ENCODE measurements at regions not wholly inside any gene's neighbourhood (a gene's known extent, or its start where the extent isn't known, plus 50 kb on each side); places are given as distances from the start of the nearest gene placed in this dataset.
"Not testable (repeated sequence)": the region's sequence is repeated elsewhere in the genome, so short reads cannot be mapped to it uniquely, and the experiment has no call there.

DNA sequence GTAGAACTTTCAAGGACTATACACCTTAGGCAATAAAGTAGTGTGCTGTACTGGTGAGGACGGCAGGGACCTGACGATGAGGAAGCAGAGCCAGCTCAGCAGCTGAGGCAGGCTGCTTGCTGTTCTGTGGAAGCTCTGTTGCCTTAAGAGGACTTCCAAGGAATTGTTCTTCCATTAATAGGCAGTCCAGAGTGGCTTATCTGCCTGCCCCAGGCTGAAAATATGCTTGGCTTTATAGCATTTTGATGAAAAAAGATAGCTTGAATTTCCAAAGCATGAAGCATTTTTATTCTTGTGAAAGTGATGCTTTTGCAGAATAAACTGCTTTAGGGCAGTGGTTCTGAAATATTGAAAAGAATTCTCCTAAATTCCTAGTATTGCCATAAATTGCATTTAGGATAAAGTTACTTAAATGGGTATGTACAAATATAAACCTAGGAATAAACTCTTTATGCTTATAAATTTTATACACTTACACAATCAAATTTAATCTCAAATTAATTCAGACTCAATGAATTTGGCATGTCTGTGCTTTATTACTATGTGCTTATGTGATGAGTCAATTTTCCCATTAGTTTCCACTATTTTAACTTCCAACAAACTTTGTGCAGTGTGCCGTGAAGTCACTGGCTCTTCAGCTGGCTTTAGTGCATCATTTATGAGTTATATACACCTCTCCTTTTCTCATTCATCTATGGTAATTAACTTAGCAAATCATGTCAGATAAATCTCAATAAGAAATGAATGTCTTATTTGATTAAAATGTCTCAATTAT lies 231.0 kb upstream of the RASGRP1 start:
- DNase-seq (ENCODE audit: extremely low spot score, unreplicated experiment) = no peak
- peaks cover 19% of the 10 kb centered on the region for H3K27me3 Mint-ChIP-seq
- no peaks in the 10 kb centered on the region for H3K36me3 Mint-ChIP-seq
- H3K27ac Mint-ChIP-seq = no peak overlapping the region
- no peak overlapping the region for H3K4me3 Mint-ChIP-seq
- TF ChIP-seq, protein P1, sequence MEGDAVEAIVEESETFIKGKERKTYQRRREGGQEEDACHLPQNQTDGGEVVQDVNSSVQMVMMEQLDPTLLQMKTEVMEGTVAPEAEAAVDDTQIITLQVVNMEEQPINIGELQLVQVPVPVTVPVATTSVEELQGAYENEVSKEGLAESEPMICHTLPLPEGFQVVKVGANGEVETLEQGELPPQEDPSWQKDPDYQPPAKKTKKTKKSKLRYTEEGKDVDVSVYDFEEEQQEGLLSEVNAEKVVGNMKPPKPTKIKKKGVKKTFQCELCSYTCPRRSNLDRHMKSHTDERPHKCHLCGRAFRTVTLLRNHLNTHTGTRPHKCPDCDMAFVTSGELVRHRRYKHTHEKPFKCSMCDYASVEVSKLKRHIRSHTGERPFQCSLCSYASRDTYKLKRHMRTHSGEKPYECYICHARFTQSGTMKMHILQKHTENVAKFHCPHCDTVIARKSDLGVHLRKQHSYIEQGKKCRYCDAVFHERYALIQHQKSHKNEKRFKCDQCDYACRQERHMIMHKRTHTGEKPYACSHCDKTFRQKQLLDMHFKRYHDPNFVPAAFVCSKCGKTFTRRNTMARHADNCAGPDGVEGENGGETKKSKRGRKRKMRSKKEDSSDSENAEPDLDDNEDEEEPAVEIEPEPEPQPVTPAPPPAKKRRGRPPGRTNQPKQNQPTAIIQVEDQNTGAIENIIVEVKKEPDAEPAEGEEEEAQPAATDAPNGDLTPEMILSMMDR (conservative IDR thresholded peaks at IDR 0.05) = no peak
- H3K9me3 Mint-ChIP-seq = no peaks in the 10 kb centered on the region
- H3K4me1 Mint-ChIP-seq (ENCODE audit: unreplicated experiment) = peaks cover 3% of the 10 kb centered on the region

DNA sequence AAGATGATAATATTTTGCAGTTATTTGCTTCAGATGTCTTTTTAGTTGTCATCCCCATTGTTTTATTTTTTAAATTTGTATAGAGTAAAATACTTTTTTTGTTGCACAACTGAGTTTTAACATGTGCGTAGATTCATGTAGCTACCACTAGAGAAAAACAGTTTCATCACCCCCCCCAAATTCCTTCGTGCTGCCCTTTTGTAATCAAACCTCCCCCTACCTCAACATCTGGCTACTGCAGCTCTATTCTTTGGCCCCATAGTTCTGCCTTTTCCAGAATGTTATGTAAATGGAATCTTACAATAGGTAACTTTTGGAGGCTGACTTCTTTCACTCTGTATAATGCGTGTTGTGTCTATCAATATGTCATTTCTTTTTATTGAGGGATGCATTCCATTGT lies 232.0 kb upstream of the RASGRP1 start:
- Mint-ChIP-seq H3K36me3 (no peaks in the 10 kb centered on the region), H3K4me1 (ENCODE audit: unreplicated experiment) (peaks cover 3% of the 10 kb centered on the region), H3K4me3 (no peak overlapping the region), H3K9me3 (no peaks in the 10 kb centered on the region), H3K27me3 (peaks cover 24% of the 10 kb centered on the region), H3K27ac (no peak overlapping the region)
- no peak for DNase-seq (ENCODE audit: extremely low spot score, unreplicated experiment)
- TF ChIP-seq, protein P1 (conservative IDR thresholded peaks at IDR 0.05) = no peak

DNA sequence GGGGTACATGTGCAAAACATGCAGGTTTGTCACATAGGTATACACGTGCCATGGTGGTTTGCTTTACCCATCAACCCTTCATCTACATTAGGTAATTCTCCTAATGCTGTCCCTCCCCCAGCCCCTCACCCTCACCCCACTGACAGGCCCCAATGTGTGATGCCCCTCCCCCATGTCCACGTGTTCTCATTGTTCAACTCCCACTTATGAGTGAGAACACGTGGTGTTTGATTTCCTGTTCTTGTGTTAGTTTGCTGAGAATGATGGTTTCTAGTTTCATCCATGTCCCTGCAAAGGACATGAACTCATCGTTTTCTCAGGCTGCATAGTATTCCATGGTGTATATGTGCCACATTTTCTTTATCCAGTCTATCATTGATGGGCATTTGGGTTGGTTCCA lies 232.9 kb upstream of the RASGRP1 start:
- DNase-seq (ENCODE audit: extremely low spot score, unreplicated experiment); H3K36me3 Mint-ChIP-seq; H3K27ac Mint-ChIP-seq; H3K4me1 Mint-ChIP-seq (ENCODE audit: unreplicated experiment); H3K9me3 Mint-ChIP-seq; H3K4me3 Mint-ChIP-seq: not testable (repeated sequence)
- H3K27me3 Mint-ChIP-seq = peaks cover 30% of the 10 kb centered on the region

DNA sequence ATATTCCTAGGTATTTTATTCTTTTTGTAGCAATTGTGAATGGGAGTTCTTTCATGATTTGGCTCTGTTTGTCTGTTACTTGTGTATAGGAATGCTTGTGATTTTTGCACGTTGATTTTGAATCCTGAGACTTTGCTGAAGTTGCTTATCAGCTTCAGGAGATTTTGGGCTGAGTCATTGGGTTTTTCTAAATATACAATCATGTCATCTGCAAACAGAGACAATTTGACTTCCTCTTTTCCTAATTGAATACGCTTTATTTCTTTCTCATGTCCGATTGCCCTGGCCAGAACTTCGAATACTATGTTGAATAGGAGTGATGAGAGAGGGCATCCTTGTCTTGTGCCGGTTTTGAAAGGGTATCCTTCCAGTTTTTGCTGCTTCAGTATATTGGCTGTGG lies 234.6 kb upstream of the RASGRP1 start:
- not testable (repeated sequence) for H3K9me3 Mint-ChIP-seq; H3K36me3 Mint-ChIP-seq; DNase-seq (ENCODE audit: extremely low spot score, unreplicated experiment); H3K4me1 Mint-ChIP-seq (ENCODE audit: unreplicated experiment); H3K4me3 Mint-ChIP-seq; H3K27ac Mint-ChIP-seq
- H3K27me3 Mint-ChIP-seq = peaks cover 27% of the 10 kb centered on the region

DNA sequence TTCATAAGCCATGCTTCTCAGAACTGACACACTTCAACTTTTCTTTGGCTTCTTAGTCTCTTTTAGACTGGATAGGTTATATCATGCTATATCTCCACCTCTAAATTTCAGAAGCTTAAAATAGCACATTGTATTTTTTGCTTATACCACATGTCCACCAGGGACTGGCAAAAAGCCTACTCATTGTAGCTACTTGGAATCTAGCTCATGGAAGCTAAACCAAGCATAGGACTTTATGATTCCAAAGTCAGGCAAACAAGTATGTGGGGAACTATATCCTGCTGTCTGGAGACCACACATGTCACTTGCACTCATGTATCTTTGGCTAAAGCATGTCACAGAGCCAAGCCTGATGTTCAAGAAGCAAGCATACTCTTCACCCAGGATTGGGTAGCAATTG lies 245.0 kb upstream of the RASGRP1 start:
- H3K4me1 Mint-ChIP-seq (ENCODE audit: unreplicated experiment) = no peaks in the 10 kb centered on the region
- H3K9me3 Mint-ChIP-seq = no peaks in the 10 kb centered on the region
- H3K27me3 Mint-ChIP-seq = peaks cover 5% of the 10 kb centered on the region
- H3K27ac Mint-ChIP-seq = no peak overlapping the region
- H3K4me3 Mint-ChIP-seq = no peak overlapping the region
- no peak for DNase-seq (ENCODE audit: extremely low spot score, unreplicated experiment)
- H3K36me3 Mint-ChIP-seq = no peaks in the 10 kb centered on the region
- TF ChIP-seq, protein P1 (conservative IDR thresholded peaks at IDR 0.05) = no peak

DNA sequence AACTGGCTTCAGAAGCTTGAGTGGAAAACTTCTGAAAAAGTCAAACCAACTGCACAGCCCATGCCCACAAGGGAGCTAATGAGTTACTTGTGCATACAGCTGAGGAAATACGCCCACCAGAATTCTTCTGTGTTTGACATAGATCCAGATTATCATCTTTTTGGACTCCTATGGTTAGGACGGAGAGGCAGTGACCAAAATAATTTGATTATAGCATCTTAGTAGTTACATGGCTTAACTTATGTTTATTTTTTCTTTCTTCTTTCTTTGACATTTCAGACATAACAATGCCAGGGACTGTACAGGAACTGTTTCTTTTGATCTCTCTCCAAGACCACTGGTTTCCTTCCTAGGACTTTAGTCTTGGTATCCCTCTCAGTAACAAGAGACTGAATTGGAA lies 246.1 kb upstream of the RASGRP1 start:
- Mint-ChIP-seq H3K4me1 (ENCODE audit: unreplicated experiment) (no peaks in the 10 kb centered on the region), H3K27me3 (peaks cover 10% of the 10 kb centered on the region), H3K36me3 (no peaks in the 10 kb centered on the region), H3K9me3 (no peaks in the 10 kb centered on the region), H3K27ac (no peak overlapping the region), H3K4me3 (no peak overlapping the region)
- no peak for DNase-seq (ENCODE audit: extremely low spot score, unreplicated experiment)
- TF ChIP-seq, protein P1 (conservative IDR thresholded peaks at IDR 0.05) = no peak

DNA sequence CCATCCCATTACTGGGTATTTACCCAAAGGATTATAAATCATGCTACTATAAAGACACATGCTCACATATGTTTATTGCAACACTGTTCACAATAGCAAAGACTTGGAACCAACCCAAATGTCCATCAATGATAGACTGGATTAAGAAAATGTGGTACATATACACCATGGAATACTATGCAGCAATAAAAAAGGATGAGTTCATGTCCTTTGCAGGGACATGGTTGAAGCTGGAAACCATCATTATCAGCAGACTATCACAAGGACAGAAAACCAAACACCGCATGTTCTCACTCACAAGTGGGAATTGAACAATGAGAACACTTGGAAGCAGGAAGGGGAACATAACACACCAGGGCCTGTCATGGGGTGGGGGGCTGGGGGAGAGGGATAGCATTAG lies 249.6 kb upstream of the RASGRP1 start:
- H3K27me3 Mint-ChIP-seq = peaks cover 24% of the 10 kb centered on the region

More for the DNA sequence above, 249.6 kb upstream of the RASGRP1 start:
- H3K4me1 Mint-ChIP-seq (ENCODE audit: unreplicated experiment); H3K4me3 Mint-ChIP-seq; DNase-seq (ENCODE audit: extremely low spot score, unreplicated experiment); H3K27ac Mint-ChIP-seq; H3K9me3 Mint-ChIP-seq; H3K36me3 Mint-ChIP-seq: not testable (repeated sequence)
